WERI-Rb-1 (cell line): ENCODE measurements at regions not wholly inside any gene's neighbourhood (a gene's known extent, or its start where the extent isn't known, plus 50 kb on each side); places are given as distances from the start of the nearest gene placed in this dataset.
"Not testable (repeated sequence)": the region's sequence is repeated elsewhere in the genome, so short reads cannot be mapped to it uniquely, and the experiment has no call there.

Experiments used
- DNase-seq: peaks from one replicate; pipeline ENCODE4 v3.0.0-alpha.2; 2020
- H3K27ac ChIP-seq: fragments of 250-450 bp; sonication (Bioruptor Pico); 2 replicates; pipeline ENCODE4 v1.5.1; 2020; ENCODE audit warnings: mild to moderate bottlenecking, moderate library complexity
- H3K27me3 ChIP-seq: fragments of 250-450 bp; sonication (Bioruptor Pico); 2 replicates; pipeline ENCODE4 v1.5.1; 2021; ENCODE audit warnings: mild to moderate bottlenecking, low read depth, moderate library complexity; ENCODE audit not compliant: insufficient read depth, severe bottlenecking
- H3K36me3 ChIP-seq: fragments of 250-450 bp; sonication (Bioruptor Pico); 2 replicates; pipeline ENCODE4 v1.5.1; 2020; ENCODE audit warnings: mild to moderate bottlenecking, moderate library complexity
- H3K4me3 ChIP-seq: 2 replicates; pipeline ENCODE4 v1.5.1; 2011; ENCODE audit warnings: low read depth, mild to moderate bottlenecking, control low read depth, low read length
- H3K9me3 ChIP-seq: fragments of 250-450 bp; sonication (Bioruptor Pico); 2 replicates; pipeline ENCODE4 v1.5.1; 2021; ENCODE audit warnings: mild to moderate bottlenecking, moderate library complexity; ENCODE audit not compliant: severe bottlenecking
- CTCF ChIP-seq: IDR thresholded peaks from 2 replicates; pipeline ENCODE4 v1.5.1; 2011; ENCODE audit warnings: low read depth, mild to moderate bottlenecking, control low read depth, inconsistent platforms, low read length

- Histone ChIP-seq H3K4me3 (no peak overlapping the region), H3K36me3 (no peaks in the 10 kb centered on the region), H3K27ac (no peak overlapping the region), H3K9me3 (no peaks in the 10 kb centered on the region), H3K27me3 (no peaks in the 10 kb centered on the region)
- no peak for DNase-seq
- TF ChIP-seq CTCF, result no peak
These were observed 611.1 kb upstream of the LUZP2 start for GRCh38 chr11:23885801-23886200.

GRCh38 chr11:23887122-23887521 is 609.7 kb upstream of the LUZP2 start:
- not testable (repeated sequence) for DNase-seq, H3K27ac ChIP-seq, H3K27me3 ChIP-seq, H3K9me3 ChIP-seq, H3K4me3 ChIP-seq, H3K36me3 ChIP-seq

- TF ChIP-seq CTCF, result no peak
- Histone ChIP-seq H3K27me3 (no peaks in the 10 kb centered on the region), H3K4me3 (no peak overlapping the region), H3K36me3 (no peaks in the 10 kb centered on the region), H3K27ac (no peak overlapping the region), H3K9me3 (no peaks in the 10 kb centered on the region)
- no peak for DNase-seq
These were observed 603.7 kb upstream of the LUZP2 start for GRCh38 chr11:23893126-23893525.

GRCh38 chr11:23897453-23898286 is 599.2 kb upstream of the LUZP2 start:
- H3K27ac ChIP-seq, result no peak overlapping the region
- no peak for DNase-seq
- no peaks in the 10 kb centered on the region for H3K36me3 ChIP-seq
- H3K4me3 ChIP-seq, result no peak overlapping the region
- H3K9me3 ChIP-seq, result no peaks in the 10 kb centered on the region
- no peaks in the 10 kb centered on the region for H3K27me3 ChIP-seq
- TF ChIP-seq CTCF, result no peak

- H3K27ac ChIP-seq, result no peak overlapping the region
- H3K9me3 ChIP-seq, result no peaks in the 10 kb centered on the region
- DNase-seq, result no peak
- H3K27me3 ChIP-seq, result no peaks in the 10 kb centered on the region
- no peaks in the 10 kb centered on the region for H3K36me3 ChIP-seq
- H3K4me3 ChIP-seq, result no peak overlapping the region
- no peak for TF ChIP-seq CTCF
These were observed 593.7 kb upstream of the LUZP2 start for GRCh38 chr11:23903044-23903704.

GRCh38 chr11:23919455-23919854 is 577.4 kb upstream of the LUZP2 start:
- Histone ChIP-seq H3K27me3 (peaks cover 2% of the 10 kb centered on the region), H3K36me3 (no peaks in the 10 kb centered on the region), H3K4me3 (no peak overlapping the region), H3K27ac (no peak overlapping the region), H3K9me3 (no peaks in the 10 kb centered on the region)
- DNase-seq, result no peak
- no peak for TF ChIP-seq CTCF
